ENCODE measurements at regions not wholly inside any gene's neighbourhood (a gene's known extent, or its start where the extent isn't known, plus 50 kb on each side); places are given as distances from the start of the nearest gene placed in this dataset.

- no peak for TF ChIP-seq CTCF (IDR thresholded peaks at IDR 0.05 in 8 of 11, conservative IDR thresholded peaks at IDR 0.05 in 3 of 11)
- no peak for TF ChIP-seq POLR2AphosphoS5 (IDR thresholded peaks at IDR 0.05)
These were observed 59.8 kb upstream of the MAML3 start for GRCh38 chr4:140213749-140214148.
